ENCODE measurements at regions not wholly inside any gene's neighbourhood (a gene's known extent, or its start where the extent isn't known, plus 50 kb on each side); places are given as distances from the start of the nearest gene placed in this dataset.

GRCh38 chr2:103437161-103437560 lies 675.3 kb downstream of the TMEM182 start:
- H3K36me3 ChIP-seq (ENCODE audit: insufficient read depth, low read length, poor library complexity, severe bottlenecking) = no peaks in the 10 kb centered on the region
- intact Hi-C loops (cut with micrococcal nuclease; ENCODE audit: unreplicated experiment) = no loop called here

GRCh38 chr2:103445347-103445746 lies 683.5 kb downstream of the TMEM182 start:
- intact Hi-C loops (cut with micrococcal nuclease; ENCODE audit: unreplicated experiment) = no loop called here
- Histone ChIP-seq H3K27me3 (replicated peaks; ENCODE audit: insufficient read depth, low read depth, low read length, poor library complexity) (no peaks in the 10 kb centered on the region), H3K9me3 (ENCODE audit: low read depth, low read length, poor library complexity, severe bottlenecking) (no peaks in the 10 kb centered on the region), H3K27ac (ENCODE audit: low read depth, low read length, poor library complexity, severe bottlenecking) (no peak overlapping the region), H3K4me1 (ENCODE audit: insufficient read depth, low read length, poor library complexity, severe bottlenecking) (no peaks in the 10 kb centered on the region), H3K4me3 (ENCODE audit: low read depth, low read length, poor library complexity, severe bottlenecking) (no peak overlapping the region), H3K36me3 (ENCODE audit: insufficient read depth, low read length, poor library complexity, severe bottlenecking) (no peaks in the 10 kb centered on the region)
- peak; percentile 6 for DNase-seq (ENCODE audit: low spot score)
- no TSS peak for BruUV-seq (replicated peaks)
- ChIA-PET POLR2A (ENCODE audit: low non-redundant PET) (no interaction called here), CTCF (no interaction called here)
- TF ChIP-seq CTCF (conservative IDR thresholded peaks at IDR 0.05; ENCODE audit: low read depth, low read length) = no peak
- TF ChIP-seq EZH2 (IDR thresholded peaks at IDR 0.05; ENCODE audit: borderline replicate concordance, low read depth, low read length, poor library complexity, severe bottlenecking) = no peak

More at GRCh38 chr2:103437161-103437560, 675.3 kb downstream of the TMEM182 start:
- H3K4me1 ChIP-seq (ENCODE audit: insufficient read depth, low read length, poor library complexity, severe bottlenecking) = no peaks in the 10 kb centered on the region
- TF ChIP-seq EZH2 (IDR thresholded peaks at IDR 0.05; ENCODE audit: borderline replicate concordance, low read depth, low read length, poor library complexity, severe bottlenecking) (no peak), CTCF (conservative IDR thresholded peaks at IDR 0.05; ENCODE audit: low read depth, low read length) (no peak)
- ChIA-PET CTCF (no interaction called here), POLR2A (ENCODE audit: low non-redundant PET) (no interaction called here)
- no TSS peak for BruUV-seq (replicated peaks)
- H3K27me3 ChIP-seq (replicated peaks; ENCODE audit: insufficient read depth, low read depth, low read length, poor library complexity) = no peaks in the 10 kb centered on the region
- DNase-seq (ENCODE audit: low spot score) = no peak
- H3K27ac ChIP-seq (ENCODE audit: low read depth, low read length, poor library complexity, severe bottlenecking) = no peak overlapping the region
- no peaks in the 10 kb centered on the region for H3K9me3 ChIP-seq (ENCODE audit: low read depth, low read length, poor library complexity, severe bottlenecking)
- no peak overlapping the region for H3K4me3 ChIP-seq (ENCODE audit: low read depth, low read length, poor library complexity, severe bottlenecking)

GRCh38 chr2:103448495-103448894 lies 686.7 kb downstream of the TMEM182 start:
- H3K27ac ChIP-seq (ENCODE audit: low read depth, low read length, poor library complexity, severe bottlenecking) = no peak overlapping the region
- H3K4me3 ChIP-seq (ENCODE audit: low read depth, low read length, poor library complexity, severe bottlenecking) = no peak overlapping the region
- intact Hi-C loops (cut with micrococcal nuclease; ENCODE audit: unreplicated experiment) = no loop called here
- H3K4me1 ChIP-seq (ENCODE audit: insufficient read depth, low read length, poor library complexity, severe bottlenecking) = no peaks in the 10 kb centered on the region
- H3K36me3 ChIP-seq (ENCODE audit: insufficient read depth, low read length, poor library complexity, severe bottlenecking) = no peaks in the 10 kb centered on the region
- no peaks in the 10 kb centered on the region for H3K27me3 ChIP-seq (replicated peaks; ENCODE audit: insufficient read depth, low read depth, low read length, poor library complexity)
- CTCF ChIA-PET = no interaction called here
- no peaks in the 10 kb centered on the region for H3K9me3 ChIP-seq (ENCODE audit: low read depth, low read length, poor library complexity, severe bottlenecking)
- BruUV-seq (replicated peaks) = no TSS peak
- no peak for DNase-seq (ENCODE audit: low spot score)
- POLR2A ChIA-PET (ENCODE audit: low non-redundant PET) = no interaction called here
- no peak for TF ChIP-seq EZH2 (IDR thresholded peaks at IDR 0.05; ENCODE audit: borderline replicate concordance, low read depth, low read length, poor library complexity, severe bottlenecking)

DNA sequence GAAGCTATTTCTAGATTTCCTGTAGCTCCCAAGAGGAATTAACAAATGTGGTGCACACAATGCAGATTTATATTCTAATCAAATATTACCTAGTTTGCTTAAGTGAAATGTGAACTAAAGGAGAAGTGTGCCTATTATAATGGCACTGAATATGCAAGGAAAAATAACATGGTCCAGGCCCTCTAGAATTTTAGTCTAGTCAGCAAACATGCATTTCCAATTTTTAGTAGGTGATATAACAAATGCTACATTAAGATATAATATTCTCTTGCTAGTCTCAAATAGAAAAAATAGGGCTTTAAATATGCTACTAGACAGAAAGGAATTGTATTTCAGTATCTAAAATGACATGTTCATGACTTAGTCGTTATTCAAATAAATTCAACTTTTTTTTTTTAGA lies 689.5 kb downstream of the TMEM182 start:
- ChIA-PET POLR2A (ENCODE audit: low non-redundant PET) (no interaction called here), CTCF (no interaction called here)
- intact Hi-C loops (cut with micrococcal nuclease; ENCODE audit: unreplicated experiment) = no loop called here
- H3K36me3 ChIP-seq (ENCODE audit: insufficient read depth, low read length, poor library complexity, severe bottlenecking) = no peaks in the 10 kb centered on the region
- BruUV-seq (replicated peaks) = no TSS peak
- no peaks in the 10 kb centered on the region for H3K9me3 ChIP-seq (ENCODE audit: low read depth, low read length, poor library complexity, severe bottlenecking)
- TF ChIP-seq CTCF (conservative IDR thresholded peaks at IDR 0.05; ENCODE audit: low read depth, low read length) (no peak), EZH2 (IDR thresholded peaks at IDR 0.05; ENCODE audit: borderline replicate concordance, low read depth, low read length, poor library complexity, severe bottlenecking) (no peak)
- H3K27me3 ChIP-seq (replicated peaks; ENCODE audit: insufficient read depth, low read depth, low read length, poor library complexity) = no peaks in the 10 kb centered on the region
- no peak for DNase-seq (ENCODE audit: low spot score)
- no peaks in the 10 kb centered on the region for H3K4me1 ChIP-seq (ENCODE audit: insufficient read depth, low read length, poor library complexity, severe bottlenecking)
- no peak overlapping the region for H3K27ac ChIP-seq (ENCODE audit: low read depth, low read length, poor library complexity, severe bottlenecking)
- no peak overlapping the region for H3K4me3 ChIP-seq (ENCODE audit: low read depth, low read length, poor library complexity, severe bottlenecking)
